Lower leg skin (tissue), 4 donors: ENCODE measurements at regions not wholly inside any gene's neighbourhood (a gene's known extent, or its start where the extent isn't known, plus 50 kb on each side); places are given as distances from the start of the nearest gene placed in this dataset.
A peak's percentile ranks its signal among the peaks of the same experiment; 100 is the strongest.

Source experiments
- DNase-seq, 2 donors: peaks; one replicate each; pipeline ENCODE4 v3.0.0-alpha.2; 2019; ENCODE audit warnings: low spot score in 2 of 2
- H3K4me3 ChIP-seq: fragments of 200-600 bp; sonication (generic); 2 replicates; pipeline ENCODE4 v1.5.1; 2017; ENCODE audit warnings: mild to moderate bottlenecking, low read depth; ENCODE audit not compliant: poor library complexity, severe bottlenecking
- POLR2A ChIP-seq, 2 donors: fragments of 450-650 bp; IDR thresholded peaks; one replicate each; pipeline ENCODE4 v1.6.1; 2016 to 2017; ENCODE audit warnings: antibody characterized with exemption in 2 of 2, mild to moderate bottlenecking in 1 of 2, moderate library complexity in 1 of 2
- WGBS, 2 donors: methylation state at CpG; one replicate each; pipeline ENCODE4 v1.1.5; 2018; 5-methylcytosine and 5-hydroxymethylcytosine counted together
- intact Hi-C: fragments of 100-400 bp; cut with DNase I; formaldehyde crosslinking; loops from one replicate; pipeline ENCODE4 v1.15.0; 2023; ENCODE audit warnings: low total_unique reads
- TF ChIP-seq, protein P1 (sequence below), 3 donors: fragments of 450-650 bp; IDR thresholded peaks; one replicate each; pipeline ENCODE4 v1.5.1; 2016; ENCODE audit warnings: antibody characterized with exemption in 3 of 3, mild to moderate bottlenecking in 3 of 3, moderate library complexity in 2 of 3

DNA sequence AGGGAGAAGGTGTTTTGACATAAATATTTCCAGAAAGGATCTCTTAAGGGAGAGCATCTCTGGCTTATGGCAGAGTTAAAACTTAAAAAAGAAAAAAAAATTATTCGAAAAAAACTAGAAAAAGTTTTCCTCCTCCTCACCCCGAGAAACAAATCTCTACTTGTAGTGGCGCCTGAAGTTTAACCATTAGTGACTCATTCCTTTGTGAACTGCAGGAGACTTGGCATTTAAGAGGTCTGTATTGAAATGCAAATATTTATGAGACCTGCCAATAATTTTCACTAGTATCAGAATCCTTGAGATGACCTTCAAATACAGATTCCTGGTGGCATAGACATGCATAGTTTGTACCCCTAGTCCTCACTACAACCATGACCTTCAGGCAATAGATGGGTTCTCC lies 64.9 kb upstream of the MED4 start:
- intact Hi-C loops, result no loop called here
- no peak for DNase-seq
- no peak for TF ChIP-seq POLR2A (IDR thresholded peaks at IDR 0.05)
- TF ChIP-seq, protein P1, sequence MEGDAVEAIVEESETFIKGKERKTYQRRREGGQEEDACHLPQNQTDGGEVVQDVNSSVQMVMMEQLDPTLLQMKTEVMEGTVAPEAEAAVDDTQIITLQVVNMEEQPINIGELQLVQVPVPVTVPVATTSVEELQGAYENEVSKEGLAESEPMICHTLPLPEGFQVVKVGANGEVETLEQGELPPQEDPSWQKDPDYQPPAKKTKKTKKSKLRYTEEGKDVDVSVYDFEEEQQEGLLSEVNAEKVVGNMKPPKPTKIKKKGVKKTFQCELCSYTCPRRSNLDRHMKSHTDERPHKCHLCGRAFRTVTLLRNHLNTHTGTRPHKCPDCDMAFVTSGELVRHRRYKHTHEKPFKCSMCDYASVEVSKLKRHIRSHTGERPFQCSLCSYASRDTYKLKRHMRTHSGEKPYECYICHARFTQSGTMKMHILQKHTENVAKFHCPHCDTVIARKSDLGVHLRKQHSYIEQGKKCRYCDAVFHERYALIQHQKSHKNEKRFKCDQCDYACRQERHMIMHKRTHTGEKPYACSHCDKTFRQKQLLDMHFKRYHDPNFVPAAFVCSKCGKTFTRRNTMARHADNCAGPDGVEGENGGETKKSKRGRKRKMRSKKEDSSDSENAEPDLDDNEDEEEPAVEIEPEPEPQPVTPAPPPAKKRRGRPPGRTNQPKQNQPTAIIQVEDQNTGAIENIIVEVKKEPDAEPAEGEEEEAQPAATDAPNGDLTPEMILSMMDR (IDR thresholded peaks at IDR 0.05), result no peak
- WGBS, 2 donors, result 22 to 24% methylated on average over 3 of the region's 3 CpGs
- H3K4me3 ChIP-seq, result no peak overlapping the region

DNA sequence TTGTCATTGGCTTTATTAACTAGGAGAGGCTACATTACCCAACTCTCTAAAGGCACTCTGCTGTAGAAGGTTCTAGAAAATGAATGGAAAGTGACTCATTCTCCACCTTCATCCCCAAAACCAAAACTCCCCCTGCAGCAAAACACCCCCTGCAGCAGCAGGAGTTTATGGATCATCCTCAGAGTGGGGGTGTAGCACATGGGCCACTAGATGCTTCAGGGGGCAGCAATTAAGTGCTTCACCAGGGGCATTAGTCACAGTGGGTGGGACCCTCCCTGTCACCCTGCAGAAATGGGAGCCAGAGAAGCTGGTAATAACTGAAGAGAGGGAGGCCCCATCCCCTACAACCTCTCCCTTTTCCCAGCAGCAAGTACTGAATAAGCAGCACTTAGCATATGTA lies 64.5 kb upstream of the MED4 start:
- H3K4me3 ChIP-seq, result no peak overlapping the region
- TF ChIP-seq, protein P1 (IDR thresholded peaks at IDR 0.05), result no peak
- TF ChIP-seq POLR2A (IDR thresholded peaks at IDR 0.05), result no peak
- no peak for DNase-seq
- intact Hi-C loops, result no loop called here

DNA sequence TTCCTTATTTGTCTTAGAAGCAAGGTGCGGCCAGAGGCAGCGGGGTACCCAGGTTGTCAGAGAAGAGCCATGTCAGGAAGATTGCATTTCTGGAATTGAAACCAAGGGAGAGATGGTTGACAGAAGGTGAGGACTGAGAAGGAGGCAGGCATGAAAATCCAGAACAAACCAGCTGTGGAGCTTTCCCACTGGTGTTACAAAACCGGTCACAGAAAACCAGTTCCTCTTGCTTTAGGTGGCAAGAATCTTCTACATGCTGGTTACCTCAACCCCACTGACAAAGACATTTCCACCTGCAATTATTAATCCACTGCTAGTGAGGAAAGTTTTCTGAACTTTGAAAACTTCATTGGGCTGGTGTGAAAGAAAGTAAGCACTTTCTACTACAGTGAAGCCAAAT lies 64.0 kb upstream of the MED4 start:
- DNase-seq, result peak in 1 of 2 donors; percentile 64
- no peak overlapping the region for H3K4me3 ChIP-seq
- intact Hi-C loops, result no loop called here
- 39 to 54% methylated on average over 3 of the region's 3 CpGs for WGBS, 2 donors
- TF ChIP-seq, protein P1 (IDR thresholded peaks at IDR 0.05), result no peak
- no peak for TF ChIP-seq POLR2A (IDR thresholded peaks at IDR 0.05)

DNA sequence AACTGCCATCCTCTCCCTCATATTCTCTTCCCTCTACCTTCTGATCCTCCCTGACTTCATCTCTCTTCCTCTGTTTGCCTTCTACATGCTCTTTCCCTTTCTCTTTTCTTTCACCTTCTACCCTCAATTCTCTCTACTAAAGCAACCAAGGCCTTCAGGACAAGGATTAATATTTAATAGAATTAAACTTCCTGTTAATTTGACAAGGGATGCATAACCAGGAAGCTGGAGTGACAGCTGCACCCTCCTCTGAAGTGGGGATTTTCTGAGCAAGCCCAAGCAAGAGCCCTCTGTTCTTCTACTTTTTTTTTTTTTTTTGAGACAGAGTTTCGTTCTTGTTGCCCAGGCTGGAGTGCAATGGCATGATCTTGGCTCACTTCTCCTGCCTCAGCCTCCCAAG lies 63.4 kb upstream of the MED4 start:
- DNase-seq, result no peak
- no peak for TF ChIP-seq POLR2A (IDR thresholded peaks at IDR 0.05)
- TF ChIP-seq, protein P1 (IDR thresholded peaks at IDR 0.05), result no peak
- intact Hi-C loops, result no loop called here
- no peak overlapping the region for H3K4me3 ChIP-seq
- 29 to 36% methylated on average over 1 of the region's 1 CpG for WGBS, 2 donors

DNA sequence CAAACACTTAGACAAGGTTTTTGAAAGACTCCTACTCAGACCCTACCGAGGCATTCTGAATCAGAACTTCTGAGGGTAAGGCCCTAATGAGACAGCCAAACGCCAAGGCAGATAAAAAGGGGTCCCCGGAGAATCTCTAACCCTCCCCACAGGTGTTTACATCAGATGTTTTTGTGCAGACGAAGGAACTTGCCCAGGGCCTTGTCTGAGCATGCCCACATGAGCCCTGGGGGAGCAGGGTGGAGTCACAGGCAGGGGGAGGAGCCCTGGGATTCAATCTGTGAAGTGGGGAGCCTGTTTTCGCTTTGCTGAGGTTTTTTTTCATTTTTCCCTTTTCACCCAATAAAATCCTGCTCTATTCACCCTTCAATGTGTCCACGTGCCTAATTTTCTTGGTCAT lies 61.6 kb upstream of the MED4 start:
- H3K4me3 ChIP-seq, result no peak overlapping the region
- TF ChIP-seq POLR2A (IDR thresholded peaks at IDR 0.05), result no peak
- TF ChIP-seq, protein P1 (IDR thresholded peaks at IDR 0.05), result no peak
- 53 to 62% methylated on average over 6 of the region's 6 CpGs for WGBS, 2 donors
- peak in 1 of 2 donors; percentile 59 for DNase-seq
- intact Hi-C loops, result no loop called here

DNA sequence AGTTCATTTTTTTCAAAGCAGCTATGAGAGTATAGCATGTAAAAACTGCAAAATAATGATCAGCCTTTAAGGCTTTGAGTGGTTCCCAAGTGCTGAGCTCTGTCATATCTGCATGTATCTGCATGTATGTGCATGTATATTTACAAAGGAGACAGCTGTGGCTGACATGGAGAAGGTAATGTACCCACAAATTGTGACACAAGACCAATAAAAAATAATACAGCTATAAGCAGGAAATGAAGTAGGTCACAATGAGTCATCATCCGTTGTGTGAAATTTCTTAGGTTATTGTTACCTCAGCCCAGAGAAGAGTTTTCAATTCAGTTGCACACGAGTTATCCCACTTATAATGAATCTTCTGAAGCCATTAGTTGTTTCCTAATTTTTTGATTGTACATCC lies 60.9 kb upstream of the MED4 start:
- H3K4me3 ChIP-seq, result no peak overlapping the region
- TF ChIP-seq, protein P1 (IDR thresholded peaks at IDR 0.05), result no peak
- no peak for TF ChIP-seq POLR2A (IDR thresholded peaks at IDR 0.05)
- intact Hi-C loops, result no loop called here
- no peak for DNase-seq
- 23 to 31% methylated on average over 2 of the region's 2 CpGs for WGBS, 2 donors
